ENCODE measurements at regions not wholly inside any gene's neighbourhood (a gene's known extent, or its start where the extent isn't known, plus 50 kb on each side); places are given as distances from the start of the nearest gene placed in this dataset.

GRCh38 chr2:41930807-41931566 is 116.8 kb upstream of the PKDCC start:
- Histone ChIP-seq H3K9me3 (ENCODE audit: insufficient read depth, low read depth, low read length) (no peaks in the 10 kb centered on the region), H3K4me1 (ENCODE audit: control insufficient read depth in 1 of 2, insufficient read depth in 2 of 2, low read length in 2 of 2) (peaks cover 29 to 33% of the 10 kb centered on the region in 2 experiments), H3K14ac (ENCODE audit: low read length) (peak overlapping the region; percentile 4), H3K27me3 (ENCODE audit: insufficient read depth, low read length) (no peaks in the 10 kb centered on the region), H3K18ac (ENCODE audit: low read length) (no peak overlapping the region), H3K79me1 (ENCODE audit: low read length) (peaks cover 19% of the 10 kb centered on the region), H3K27ac (ENCODE audit: low read depth, low read length) (no peak overlapping the region), H2BK120ac (ENCODE audit: insufficient read depth, low read length, poor library complexity) (no peak overlapping the region), H2AFZ (ENCODE audit: insufficient read depth, low read length, poor library complexity) (no peak overlapping the region), H3K4me2 (ENCODE audit: low read length) (no peak overlapping the region), H3K9ac (ENCODE audit: low read length) (no peak overlapping the region), H2BK12ac (ENCODE audit: low read length) (peak overlapping the region; percentile 67), H3K79me2 (ENCODE audit: control insufficient read depth, insufficient read depth, low read length, poor library complexity) (no peaks in the 10 kb centered on the region), H4K12ac (ENCODE audit: low read depth, low read length) (no peak overlapping the region), H3K23ac (ENCODE audit: low read length) (no peak overlapping the region), H2BK5ac (ENCODE audit: low read depth, low read length, poor library complexity) (no peak overlapping the region), H3K36me3 (ENCODE audit: control insufficient read depth in 1 of 2, insufficient read depth in 2 of 2, low read length in 2 of 2) (no peaks in the 10 kb centered on the region), H2AK5ac (ENCODE audit: low read length) (peak overlapping the region; percentile 96), H4K91ac (ENCODE audit: low read depth, low read length) (peak overlapping the region; percentile 31), H3K4ac (ENCODE audit: low read depth, low read length) (peak overlapping the region; percentile 42), H3K4me3 (ENCODE audit: low read depth, low read length) (no peak overlapping the region), H4K8ac (ENCODE audit: low read depth, low read length) (no peak overlapping the region)
- DNase-seq = no peak
- WGBS (ENCODE audit: extremely low coverage, insufficient coverage, insufficient read length) = no CpG with 5 or more reads among the region's 16 CpGs

- Histone ChIP-seq H3K9me3 (ENCODE audit: insufficient read depth, low read depth, low read length) (no peaks in the 10 kb centered on the region), H3K9ac (ENCODE audit: low read length) (no peak overlapping the region), H4K12ac (ENCODE audit: low read depth, low read length) (no peak overlapping the region), H3K4me3 (ENCODE audit: low read depth, low read length) (no peak overlapping the region), H3K27ac (ENCODE audit: low read depth, low read length) (no peak overlapping the region), H3K36me3 (ENCODE audit: control insufficient read depth in 1 of 2, insufficient read depth in 2 of 2, low read length in 2 of 2) (no peaks in the 10 kb centered on the region), H2BK12ac (ENCODE audit: low read length) (peak overlapping the region; percentile 53), H3K79me2 (ENCODE audit: control insufficient read depth, insufficient read depth, low read length, poor library complexity) (no peaks in the 10 kb centered on the region), H3K14ac (ENCODE audit: low read length) (no peak overlapping the region), H4K91ac (ENCODE audit: low read depth, low read length) (peak overlapping the region; percentile 14), H3K79me1 (ENCODE audit: low read length) (peaks cover 8% of the 10 kb centered on the region), H3K4me2 (ENCODE audit: low read length) (no peak overlapping the region), H2BK120ac (ENCODE audit: insufficient read depth, low read length, poor library complexity) (no peak overlapping the region), H3K23ac (ENCODE audit: low read length) (no peak overlapping the region), H3K18ac (ENCODE audit: low read length) (no peak overlapping the region), H2BK5ac (ENCODE audit: low read depth, low read length, poor library complexity) (no peak overlapping the region), H3K4ac (ENCODE audit: low read depth, low read length) (no peak overlapping the region), H2AK5ac (ENCODE audit: low read length) (peak overlapping the region; percentile 12), H4K8ac (ENCODE audit: low read depth, low read length) (no peak overlapping the region), H2AFZ (ENCODE audit: insufficient read depth, low read length, poor library complexity) (no peak overlapping the region), H3K4me1 (ENCODE audit: control insufficient read depth in 1 of 2, insufficient read depth in 2 of 2, low read length in 2 of 2) (peaks cover 20 to 22% of the 10 kb centered on the region in 2 experiments), H3K27me3 (ENCODE audit: insufficient read depth, low read length) (no peaks in the 10 kb centered on the region)
- WGBS (ENCODE audit: extremely low coverage, insufficient coverage, insufficient read length) = no CpG with 5 or more reads among the region's 17 CpGs
- DNase-seq = no peak
Measured at GRCh38 chr2:41932241-41933045, 115.4 kb upstream of the PKDCC start.

- Histone ChIP-seq H3K9me3 (ENCODE audit: insufficient read depth, low read depth, low read length) (no peaks in the 10 kb centered on the region), H3K27ac (ENCODE audit: low read depth, low read length) (no peak overlapping the region), H3K9ac (ENCODE audit: low read length) (no peak overlapping the region), H2BK12ac (ENCODE audit: low read length) (no peak overlapping the region), H3K4me2 (ENCODE audit: low read length) (no peak overlapping the region), H3K36me3 (ENCODE audit: control insufficient read depth in 1 of 2, insufficient read depth in 2 of 2, low read length in 2 of 2) (no peaks in the 10 kb centered on the region), H4K12ac (ENCODE audit: low read depth, low read length) (no peak overlapping the region), H4K91ac (ENCODE audit: low read depth, low read length) (no peak overlapping the region), H2BK120ac (ENCODE audit: insufficient read depth, low read length, poor library complexity) (no peak overlapping the region), H3K14ac (ENCODE audit: low read length) (no peak overlapping the region), H2BK5ac (ENCODE audit: low read depth, low read length, poor library complexity) (no peak overlapping the region), H3K4me3 (ENCODE audit: low read depth, low read length) (no peak overlapping the region), H3K79me2 (ENCODE audit: control insufficient read depth, insufficient read depth, low read length, poor library complexity) (no peaks in the 10 kb centered on the region), H3K79me1 (ENCODE audit: low read length) (peaks cover 2% of the 10 kb centered on the region), H2AFZ (ENCODE audit: insufficient read depth, low read length, poor library complexity) (no peak overlapping the region), H3K27me3 (ENCODE audit: insufficient read depth, low read length) (no peaks in the 10 kb centered on the region), H3K18ac (ENCODE audit: low read length) (no peak overlapping the region), H3K23ac (ENCODE audit: low read length) (no peak overlapping the region), H3K4me1 (ENCODE audit: control insufficient read depth in 1 of 2, insufficient read depth in 2 of 2, low read length in 2 of 2) (peaks cover 21 to 22% of the 10 kb centered on the region in 2 experiments), H2AK5ac (ENCODE audit: low read length) (no peak overlapping the region), H3K4ac (ENCODE audit: low read depth, low read length) (no peak overlapping the region), H4K8ac (ENCODE audit: low read depth, low read length) (no peak overlapping the region)
- WGBS (ENCODE audit: extremely low coverage, insufficient coverage, insufficient read length) = no CpG with 5 or more reads among the region's 3 CpGs
- DNase-seq = no peak
Measured at GRCh38 chr2:41933046-41933420, 114.8 kb upstream of the PKDCC start.

- no peak overlapping the region for H3K9ac ChIP-seq (ENCODE audit: low read length)
- H2AFZ ChIP-seq (ENCODE audit: insufficient read depth, low read length, poor library complexity) = no peak overlapping the region
- H4K91ac ChIP-seq (ENCODE audit: low read depth, low read length) = no peak overlapping the region
- H3K4me3 ChIP-seq (ENCODE audit: low read depth, low read length) = no peak overlapping the region
- peaks cover 7% of the 10 kb centered on the region for H3K79me1 ChIP-seq (ENCODE audit: low read length)
- no peak overlapping the region for H4K8ac ChIP-seq (ENCODE audit: low read depth, low read length)
- H3K36me3 ChIP-seq (ENCODE audit: control insufficient read depth in 1 of 2, insufficient read depth in 2 of 2, low read length in 2 of 2) = no peaks in the 10 kb centered on the region
- H2BK5ac ChIP-seq (ENCODE audit: low read depth, low read length, poor library complexity) = no peak overlapping the region
- no CpG with 5 or more reads among the region's 8 CpGs for WGBS (ENCODE audit: extremely low coverage, insufficient coverage, insufficient read length)
- H3K4me2 ChIP-seq (ENCODE audit: low read length) = no peak overlapping the region
- no peak overlapping the region for H3K14ac ChIP-seq (ENCODE audit: low read length)
- H4K12ac ChIP-seq (ENCODE audit: low read depth, low read length) = no peak overlapping the region
- H3K23ac ChIP-seq (ENCODE audit: low read length) = no peak overlapping the region
- peak in 1 of 2 donors; percentile 20 for DNase-seq
- H2AK5ac ChIP-seq (ENCODE audit: low read length) = no peak overlapping the region
- H3K18ac ChIP-seq (ENCODE audit: low read length) = no peak overlapping the region
- H3K4me1 ChIP-seq (ENCODE audit: control insufficient read depth in 1 of 2, insufficient read depth in 2 of 2, low read length in 2 of 2) = peaks cover 24 to 27% of the 10 kb centered on the region in 2 experiments
- no peaks in the 10 kb centered on the region for H3K79me2 ChIP-seq (ENCODE audit: control insufficient read depth, insufficient read depth, low read length, poor library complexity)
- H3K27me3 ChIP-seq (ENCODE audit: insufficient read depth, low read length) = no peaks in the 10 kb centered on the region
- H3K27ac ChIP-seq (ENCODE audit: low read depth, low read length) = no peak overlapping the region
- no peak overlapping the region for H3K4ac ChIP-seq (ENCODE audit: low read depth, low read length)
- H2BK120ac ChIP-seq (ENCODE audit: insufficient read depth, low read length, poor library complexity) = no peak overlapping the region
- no peaks in the 10 kb centered on the region for H3K9me3 ChIP-seq (ENCODE audit: insufficient read depth, low read depth, low read length)
- H2BK12ac ChIP-seq (ENCODE audit: low read length) = no peak overlapping the region
Measured at GRCh38 chr2:41933585-41934320, 114.1 kb upstream of the PKDCC start.

Data from trophoblast cell (in vitro differentiated cells and primary cell).